Right lobe of liver (tissue), 4 donors: ENCODE measurements at regions not wholly inside any gene's neighbourhood (a gene's known extent, or its start where the extent isn't known, plus 50 kb on each side); places are given as distances from the start of the nearest gene placed in this dataset.

ENCODE experiments used
- CTCF ChIP-seq, 4 donors: fragments of 200-600 bp in 3 of 4; fragments of 450-650 bp in 1 of 4; IDR thresholded peaks; one replicate each; pipeline versions ENCODE4 v1.5.1 to v1.8.0; 2016 to 2022; ENCODE audit warnings: antibody characterized with exemption in 4 of 4, mild to moderate bottlenecking in 2 of 4
- POLR2A ChIP-seq: fragments of 450-650 bp; IDR thresholded peaks from one replicate; pipeline ENCODE4 v1.6.1; 2017; ENCODE audit warnings: antibody characterized with exemption, mild to moderate bottlenecking
- donor health status: DM: no; HTN: no; CAD: no.
- donor health status: DM: no; HTN: no; CAD: no.
- donor health status: DM: no; HTN: yes; CAD: no.

- TF ChIP-seq CTCF (IDR thresholded peaks at IDR 0.05) (peak in 1 of 4 donors; percentile 19), POLR2A (no peak)
These were observed 149.4 kb downstream of the ZNF248 start for GRCh38 chr10:37707829-37708578.
